AG04450 (cell line): ENCODE measurements at regions not wholly inside any gene's neighbourhood (a gene's known extent, or its start where the extent isn't known, plus 50 kb on each side); places are given as distances from the start of the nearest gene placed in this dataset.

Source experiments
- CTCF ChIA-PET: fragments of 300-600, 350-600 bp; formaldehyde crosslinking; extraction: SDS; loops from one replicate; lab custom pipeline; 2022; ENCODE audit warnings: antibody characterized with exemption, inconsistent platforms; lab: Charles Lee
- POLR2A ChIA-PET: fragments of 350-600 bp; formaldehyde crosslinking; extraction: SDS; loops from one replicate; lab custom pipeline; 2021; ENCODE audit warnings: antibody characterized with exemption, inconsistent platforms; lab: Yijun Ruan, JAX
- DNase-seq: peaks from one replicate; pipeline ENCODE4 v3.0.0-alpha.2; 2011; ENCODE audit warnings: low read depth, low spot score
- H3K27ac ChIP-seq: one replicate; pipeline ENCODE4 v1.5.1; 2012; ENCODE audit warnings: low read depth, low read length, control low read depth
- H3K27me3 ChIP-seq: one replicate; pipeline ENCODE4 v1.6.0; 2012; ENCODE audit warnings: low read length; ENCODE audit not compliant: control insufficient read depth, insufficient read depth
- H3K4me3 ChIP-seq: 2 replicates; pipeline ENCODE4 v1.5.1; 2011; ENCODE audit warnings: mild to moderate bottlenecking, low read depth, low read length, control low read depth
- H3K9me3 ChIP-seq: 2 replicates; pipeline ENCODE4 v1.5.1; 2012; ENCODE audit warnings: low read length; ENCODE audit not compliant: control insufficient read depth, insufficient read depth
- TF ChIP-seq, protein P1 (sequence below): IDR thresholded peaks from 2 replicates; pipeline ENCODE4 v1.5.1; 2011; ENCODE audit warnings: low read depth, low read length, control low read depth, inconsistent platforms

DNA sequence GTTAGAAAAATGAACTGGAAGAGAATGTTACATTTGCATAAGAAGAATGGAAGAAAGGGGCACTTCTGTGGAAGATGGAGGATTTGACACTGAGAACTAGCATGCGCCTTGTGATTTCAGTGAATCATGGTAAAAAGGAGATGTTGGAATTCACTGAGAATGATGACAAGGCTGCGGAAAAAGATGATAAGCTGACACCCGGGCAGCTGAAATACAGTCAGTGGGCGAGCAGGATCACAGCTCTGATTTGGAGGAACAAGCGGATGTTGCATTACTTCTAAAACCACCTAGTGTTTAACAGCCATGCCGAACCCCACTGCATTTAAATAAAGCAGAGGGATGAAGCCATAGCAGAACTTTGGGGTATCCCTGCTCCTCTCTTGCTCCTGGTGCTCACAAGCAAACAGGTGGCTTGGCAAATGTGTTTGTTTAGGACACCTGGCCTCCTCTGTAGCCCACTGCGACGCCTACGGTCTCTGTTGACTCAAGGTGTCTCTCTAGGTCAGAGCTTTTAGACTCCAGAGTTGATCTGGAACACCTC lies 134.9 kb downstream of the NDUFA10 start:
- no peak for DNase-seq
- Histone ChIP-seq H3K27ac (no peak overlapping the region), H3K9me3 (peaks cover 3% of the 10 kb centered on the region; the same call in 1 of the 2 replicates), H3K27me3 (no peaks in the 10 kb centered on the region), H3K4me3 (no peak overlapping the region)
- POLR2A ChIA-PET = no interaction called here
- CTCF ChIA-PET = no interaction called here
- TF ChIP-seq, protein P1, sequence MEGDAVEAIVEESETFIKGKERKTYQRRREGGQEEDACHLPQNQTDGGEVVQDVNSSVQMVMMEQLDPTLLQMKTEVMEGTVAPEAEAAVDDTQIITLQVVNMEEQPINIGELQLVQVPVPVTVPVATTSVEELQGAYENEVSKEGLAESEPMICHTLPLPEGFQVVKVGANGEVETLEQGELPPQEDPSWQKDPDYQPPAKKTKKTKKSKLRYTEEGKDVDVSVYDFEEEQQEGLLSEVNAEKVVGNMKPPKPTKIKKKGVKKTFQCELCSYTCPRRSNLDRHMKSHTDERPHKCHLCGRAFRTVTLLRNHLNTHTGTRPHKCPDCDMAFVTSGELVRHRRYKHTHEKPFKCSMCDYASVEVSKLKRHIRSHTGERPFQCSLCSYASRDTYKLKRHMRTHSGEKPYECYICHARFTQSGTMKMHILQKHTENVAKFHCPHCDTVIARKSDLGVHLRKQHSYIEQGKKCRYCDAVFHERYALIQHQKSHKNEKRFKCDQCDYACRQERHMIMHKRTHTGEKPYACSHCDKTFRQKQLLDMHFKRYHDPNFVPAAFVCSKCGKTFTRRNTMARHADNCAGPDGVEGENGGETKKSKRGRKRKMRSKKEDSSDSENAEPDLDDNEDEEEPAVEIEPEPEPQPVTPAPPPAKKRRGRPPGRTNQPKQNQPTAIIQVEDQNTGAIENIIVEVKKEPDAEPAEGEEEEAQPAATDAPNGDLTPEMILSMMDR = no peak

DNA sequence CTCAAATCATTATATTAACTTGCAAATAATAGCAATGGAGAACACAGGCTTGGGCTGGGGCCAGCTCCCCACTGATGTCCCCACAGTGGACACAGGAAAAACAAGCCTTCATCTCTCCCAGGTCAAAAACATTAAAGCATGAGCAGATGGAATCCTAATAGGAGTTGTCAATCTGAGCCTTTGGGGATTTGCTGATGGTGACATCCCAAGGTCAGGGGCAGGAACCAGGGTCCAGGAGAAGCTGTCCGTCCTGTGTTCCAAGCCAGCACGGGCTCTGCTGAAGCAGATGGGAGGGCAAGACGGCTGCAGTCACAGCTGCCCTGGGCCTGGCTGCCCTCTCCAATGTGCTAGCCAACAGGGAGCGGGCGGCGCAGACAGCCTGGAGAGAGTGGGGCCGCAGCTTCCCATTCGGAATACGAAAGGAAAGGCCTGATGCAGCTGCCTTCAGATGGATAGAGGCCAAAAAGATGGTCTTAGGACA lies 135.5 kb downstream of the NDUFA10 start:
- DNase-seq = no peak
- ChIA-PET POLR2A (no interaction called here), CTCF (no interaction called here)

DNA sequence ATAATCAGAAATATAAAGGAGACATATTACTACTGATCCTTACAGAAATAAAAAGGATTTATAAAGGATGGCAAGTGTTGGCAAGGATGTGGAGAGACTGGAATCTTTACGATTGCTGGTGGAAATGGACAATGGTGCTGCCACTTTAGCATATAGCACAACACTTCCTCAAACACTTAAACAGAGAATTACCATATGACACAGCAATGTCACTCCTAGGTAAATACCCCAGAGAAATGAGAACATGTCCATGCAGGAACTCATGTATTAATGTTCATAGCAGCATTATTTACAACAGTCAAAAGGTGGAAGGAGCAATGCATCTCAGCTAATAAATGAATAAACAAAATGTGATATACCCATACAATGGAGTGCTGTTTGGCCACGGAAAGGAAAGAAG lies 137.5 kb downstream of the NDUFA10 start:
- ChIA-PET POLR2A (no interaction called here), CTCF (no interaction called here)
- H3K27ac ChIP-seq = no peak overlapping the region
- H3K27me3 ChIP-seq = no peaks in the 10 kb centered on the region
- no peak overlapping the region for H3K4me3 ChIP-seq
- H3K9me3 ChIP-seq = peaks cover 21% of the 10 kb centered on the region
- no peak for DNase-seq
- TF ChIP-seq, protein P1 = no peak

More for the DNA sequence above, 135.5 kb downstream of the NDUFA10 start:
- H3K9me3 ChIP-seq = peaks cover 3% of the 10 kb centered on the region; the same call in 1 of the 2 replicates
- TF ChIP-seq, protein P1 = no peak
- H3K27ac ChIP-seq = no peak overlapping the region
- H3K27me3 ChIP-seq = no peaks in the 10 kb centered on the region
- no peak overlapping the region for H3K4me3 ChIP-seq

DNA sequence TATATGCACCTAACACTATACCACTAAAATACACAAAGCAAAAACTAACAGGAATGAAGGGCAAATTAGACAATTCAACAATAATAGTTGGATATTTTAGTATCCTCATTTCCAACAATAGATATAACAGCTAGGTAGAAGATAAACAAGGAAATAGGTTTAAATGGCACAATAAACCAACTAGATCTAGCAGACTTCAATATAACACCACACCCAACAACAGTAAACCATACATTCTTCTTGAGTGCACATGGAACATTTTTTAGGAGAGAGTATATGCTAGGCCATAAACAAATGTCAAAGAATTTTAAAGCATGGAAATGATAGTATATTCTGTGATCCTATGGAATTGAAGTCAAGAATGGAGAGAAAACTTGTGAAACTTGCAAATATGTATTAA lies 138.4 kb downstream of the NDUFA10 start:
- Histone ChIP-seq H3K27me3 (no peaks in the 10 kb centered on the region), H3K27ac (no peak overlapping the region), H3K9me3 (peaks cover 28% of the 10 kb centered on the region), H3K4me3 (no peak overlapping the region)
- TF ChIP-seq, protein P1 = no peak
- no peak for DNase-seq
- POLR2A ChIA-PET = no interaction called here
- CTCF ChIA-PET = no interaction called here

DNA sequence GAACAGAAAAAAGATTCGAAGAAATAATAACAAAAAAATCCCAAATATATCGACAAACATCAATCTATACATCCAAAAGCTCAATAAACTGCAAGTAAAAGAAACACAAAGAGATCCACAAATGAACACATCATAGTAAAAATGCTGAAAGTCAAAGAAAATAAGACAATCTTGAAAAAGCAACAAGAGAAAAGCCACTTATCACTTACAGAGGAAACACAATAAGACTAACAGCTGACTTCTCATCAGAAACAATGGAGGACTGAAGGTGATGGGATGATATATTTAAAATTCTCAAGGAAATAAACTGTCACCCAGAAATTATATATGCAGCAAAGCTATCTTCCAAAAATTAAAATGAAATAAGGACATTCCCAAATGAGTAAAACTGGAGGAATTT lies 140.3 kb downstream of the NDUFA10 start:
- DNase-seq = no peak
- H3K27ac ChIP-seq = no peak overlapping the region
- no peak overlapping the region for H3K4me3 ChIP-seq
- H3K9me3 ChIP-seq = peaks cover 32% of the 10 kb centered on the region
- H3K27me3 ChIP-seq = no peaks in the 10 kb centered on the region
- POLR2A ChIA-PET = no interaction called here
- TF ChIP-seq, protein P1 = no peak
- CTCF ChIA-PET = no interaction called here
